ENCODE measurements at regions not wholly inside any gene's neighbourhood (a gene's known extent, or its start where the extent isn't known, plus 50 kb on each side); places are given as distances from the start of the nearest gene placed in this dataset.

- DNase-seq (ENCODE audit: low spot score) = no peak
Measured at GRCh38 chr10:121070275-121071070, 219.3 kb downstream of the WDR11 start.

DNA sequence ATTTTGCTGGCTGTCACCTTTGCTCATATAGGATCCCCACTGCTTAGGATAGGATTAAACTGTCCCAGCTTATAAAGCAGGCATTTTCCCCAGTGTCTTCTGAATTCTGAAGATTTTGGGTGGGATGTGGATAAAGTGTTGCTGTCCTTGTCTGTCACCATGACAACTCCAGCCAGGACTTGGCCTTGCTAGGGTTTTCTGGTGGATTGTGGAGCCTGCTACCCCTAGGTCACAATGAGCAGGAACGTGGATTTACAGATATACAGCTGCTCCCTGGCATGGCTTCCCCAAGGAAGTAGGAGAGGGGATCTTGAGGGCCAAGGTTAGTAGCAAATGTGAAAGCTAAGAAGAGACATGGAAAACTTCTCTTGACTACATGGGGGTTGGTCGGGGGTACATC, 220.7 kb downstream of the WDR11 start:
- DNase-seq (ENCODE audit: low spot score) = no peak

DNA sequence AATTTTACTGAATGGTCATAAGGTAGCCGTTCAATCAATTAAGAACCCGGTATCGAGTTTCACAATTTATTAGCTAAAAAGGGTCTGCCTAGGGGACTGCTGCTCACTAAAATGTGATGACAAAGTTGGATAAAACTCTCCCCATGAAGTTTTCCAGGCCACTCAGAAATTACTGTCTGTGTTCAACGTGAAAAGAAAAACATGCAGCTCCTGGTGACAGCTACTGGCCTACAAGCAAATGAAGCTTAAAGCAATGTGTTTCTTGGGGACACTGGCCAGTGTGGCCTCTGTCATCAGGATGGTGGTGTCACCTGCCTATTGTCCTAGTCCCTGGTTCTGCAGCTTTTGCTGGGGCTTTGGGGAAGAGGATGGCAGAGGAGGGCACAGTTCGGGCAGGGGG, 222.6 kb downstream of the WDR11 start:
- DNase-seq (ENCODE audit: low spot score) = no peak

DNA sequence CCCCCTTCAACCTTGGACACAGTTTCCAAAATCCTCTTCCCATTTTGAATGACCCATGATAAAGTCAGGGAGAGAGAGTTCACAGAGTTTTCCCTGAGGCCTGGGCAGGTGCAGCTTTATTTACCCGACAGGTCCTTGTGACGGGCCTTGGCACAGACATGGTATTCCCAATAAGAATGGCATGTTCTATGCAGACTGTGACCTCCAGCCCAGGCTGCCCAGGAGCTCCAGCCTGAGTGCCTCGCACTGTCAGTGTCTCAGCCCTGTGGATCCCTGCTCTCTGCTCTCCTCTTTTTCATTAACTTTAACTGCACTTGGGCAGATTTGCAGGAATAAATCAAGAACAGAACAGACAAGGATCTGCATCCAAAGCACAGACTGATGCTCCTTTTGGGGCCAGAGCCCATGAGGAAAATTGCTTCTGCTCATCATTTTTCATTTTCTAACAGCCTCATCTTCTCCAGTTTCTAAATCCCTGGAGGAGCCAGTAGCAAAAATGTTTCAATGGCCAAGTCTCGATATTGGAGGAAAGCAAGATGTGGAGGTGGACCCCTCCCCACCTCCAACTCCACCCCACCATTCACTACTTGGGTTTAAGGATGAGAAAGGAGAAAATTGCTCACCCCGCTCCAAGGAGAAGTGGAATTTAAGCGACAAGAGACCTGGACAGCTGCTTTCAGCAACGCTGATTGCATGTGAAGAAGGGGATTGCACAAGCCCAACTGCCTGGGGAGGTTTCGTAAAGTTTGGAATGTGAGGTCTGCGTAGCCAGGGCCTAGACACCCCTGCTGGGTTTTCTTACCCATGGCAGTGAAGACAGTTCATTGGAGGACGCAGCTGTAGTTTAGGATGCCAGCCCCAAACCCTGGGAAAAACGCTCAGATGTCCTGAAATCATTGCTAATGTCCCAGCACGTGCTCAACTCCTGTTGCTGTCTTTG, 225.9 kb downstream of the WDR11 start:
- no peak for DNase-seq (ENCODE audit: low spot score)

GRCh38 chr10:121078036-121078435, 226.9 kb downstream of the WDR11 start:
- no peak for DNase-seq (ENCODE audit: low spot score)

DNA sequence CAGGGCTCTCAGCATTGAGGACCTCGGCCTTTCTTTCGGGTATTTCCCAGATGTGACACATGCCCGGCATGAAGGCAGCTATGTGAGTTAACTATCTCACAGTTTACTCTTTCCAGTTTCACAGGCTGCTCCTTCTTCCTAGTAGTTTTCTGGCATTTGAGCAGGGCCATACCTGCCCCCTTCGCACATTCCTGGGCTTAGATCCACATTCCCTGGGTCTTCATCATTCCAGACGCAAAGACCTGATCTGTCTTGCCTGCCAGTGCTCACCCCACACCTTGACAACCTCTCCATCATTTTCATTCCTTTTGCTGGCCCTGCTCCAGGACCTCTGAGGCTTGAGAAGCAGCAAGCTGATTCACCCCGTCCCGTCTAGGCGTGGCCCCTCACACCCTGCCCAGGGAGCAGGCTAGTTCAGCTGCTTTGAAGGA, 227.5 kb downstream of the WDR11 start:
- DNase-seq (ENCODE audit: low spot score) = no peak

- no peak for DNase-seq (ENCODE audit: low spot score)
Measured at GRCh38 chr10:121079226-121079625, 228.1 kb downstream of the WDR11 start.

GRCh38 chr10:121080281-121080891, 229.2 kb downstream of the WDR11 start:
- DNase-seq (ENCODE audit: low spot score) = no peak

DNA sequence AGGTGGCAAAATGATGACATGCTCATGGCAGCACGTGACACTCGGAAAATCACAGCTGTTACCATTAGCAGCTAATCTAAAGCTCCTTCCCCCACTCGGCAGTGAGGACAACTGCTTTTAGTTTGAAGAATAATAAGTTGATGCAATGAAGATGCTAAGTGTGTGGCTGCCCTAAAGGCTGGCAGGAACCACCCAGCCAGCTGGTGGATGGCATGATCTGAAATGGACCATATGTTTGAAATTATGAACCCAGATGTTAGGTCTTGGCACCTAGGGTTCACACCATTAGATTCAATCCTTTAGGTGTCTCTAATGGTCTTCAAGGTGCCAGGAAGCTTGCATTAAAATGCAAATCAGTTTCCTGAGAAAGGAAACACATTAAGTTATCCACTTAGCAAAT, 230.1 kb downstream of the WDR11 start:
- no peak for DNase-seq (ENCODE audit: low spot score)

- DNase-seq (ENCODE audit: low spot score) = no peak
Measured at GRCh38 chr10:121082984-121083383, 231.8 kb downstream of the WDR11 start.

GRCh38 chr10:121084016-121084674, 233.0 kb downstream of the WDR11 start:
- no peak for DNase-seq (ENCODE audit: low spot score)

DNA sequence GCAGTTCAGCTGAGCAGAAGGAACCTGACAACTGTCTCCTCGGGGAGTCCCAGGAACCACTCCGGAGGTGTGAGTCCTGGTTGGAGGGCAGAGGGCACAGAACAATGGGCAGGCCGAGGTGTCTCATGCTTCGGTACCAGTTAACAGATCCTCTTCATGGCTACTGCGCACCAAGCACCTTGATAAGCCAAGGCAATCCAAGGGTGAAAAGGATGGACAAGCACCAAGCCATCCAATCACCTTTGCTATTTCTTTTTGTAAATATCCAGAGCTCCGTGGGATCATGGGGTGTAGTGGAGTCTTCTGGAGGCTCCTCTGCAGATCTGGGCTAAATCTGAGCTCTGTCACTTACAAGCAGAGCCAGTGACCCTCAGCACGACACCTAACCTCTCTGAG, 233.5 kb downstream of the WDR11 start:
- DNase-seq (ENCODE audit: low spot score) = no peak

- DNase-seq (ENCODE audit: low spot score) = no peak
Measured at GRCh38 chr10:121085367-121085766, 234.2 kb downstream of the WDR11 start.

GRCh38 chr10:121087129-121087528, 236.0 kb downstream of the WDR11 start:
- DNase-seq (ENCODE audit: low spot score) = no peak

GRCh38 chr10:121087688-121088087, 236.5 kb downstream of the WDR11 start:
- DNase-seq (ENCODE audit: low spot score) = no peak

DNA sequence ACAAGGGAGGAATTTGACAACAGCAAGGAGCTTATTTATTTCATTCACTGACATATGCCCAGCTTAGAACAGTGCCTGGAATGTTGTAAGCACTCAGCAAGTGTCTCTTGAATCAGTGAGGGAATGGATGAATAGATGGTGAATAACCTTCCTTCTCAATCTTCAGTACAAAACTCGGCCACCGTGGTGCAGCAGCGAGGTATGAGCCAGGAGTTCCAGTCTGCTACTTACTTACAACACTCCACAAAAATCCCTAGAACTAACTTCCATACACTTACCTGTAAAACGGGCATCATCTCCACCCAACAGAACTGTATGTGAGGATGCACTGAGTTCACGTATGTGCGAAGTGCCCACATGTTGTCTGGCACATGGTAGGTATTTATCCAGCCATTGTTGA, 237.4 kb downstream of the WDR11 start:
- DNase-seq (ENCODE audit: low spot score) = no peak

DNA sequence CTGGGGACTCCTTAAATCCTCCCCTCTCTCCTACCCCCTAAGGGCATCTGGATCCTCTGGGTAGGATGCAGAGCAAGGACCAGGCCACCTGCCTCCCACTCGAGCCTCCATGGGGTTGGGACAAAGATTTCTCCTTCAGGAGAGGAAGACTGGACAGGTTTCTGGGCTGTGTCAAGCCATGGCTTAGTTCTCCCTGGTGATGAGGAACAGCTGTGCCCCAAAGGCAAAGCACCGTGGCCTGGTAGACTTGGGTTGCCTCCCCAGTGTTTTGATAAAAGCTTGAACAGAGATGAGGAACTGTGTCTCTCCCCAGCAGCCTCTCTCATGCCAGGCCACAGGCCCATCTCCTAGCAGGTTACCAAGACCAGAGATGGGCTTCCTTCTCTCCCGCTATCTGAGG, 238.3 kb downstream of the WDR11 start:
- no peak for DNase-seq (ENCODE audit: low spot score)

DNA sequence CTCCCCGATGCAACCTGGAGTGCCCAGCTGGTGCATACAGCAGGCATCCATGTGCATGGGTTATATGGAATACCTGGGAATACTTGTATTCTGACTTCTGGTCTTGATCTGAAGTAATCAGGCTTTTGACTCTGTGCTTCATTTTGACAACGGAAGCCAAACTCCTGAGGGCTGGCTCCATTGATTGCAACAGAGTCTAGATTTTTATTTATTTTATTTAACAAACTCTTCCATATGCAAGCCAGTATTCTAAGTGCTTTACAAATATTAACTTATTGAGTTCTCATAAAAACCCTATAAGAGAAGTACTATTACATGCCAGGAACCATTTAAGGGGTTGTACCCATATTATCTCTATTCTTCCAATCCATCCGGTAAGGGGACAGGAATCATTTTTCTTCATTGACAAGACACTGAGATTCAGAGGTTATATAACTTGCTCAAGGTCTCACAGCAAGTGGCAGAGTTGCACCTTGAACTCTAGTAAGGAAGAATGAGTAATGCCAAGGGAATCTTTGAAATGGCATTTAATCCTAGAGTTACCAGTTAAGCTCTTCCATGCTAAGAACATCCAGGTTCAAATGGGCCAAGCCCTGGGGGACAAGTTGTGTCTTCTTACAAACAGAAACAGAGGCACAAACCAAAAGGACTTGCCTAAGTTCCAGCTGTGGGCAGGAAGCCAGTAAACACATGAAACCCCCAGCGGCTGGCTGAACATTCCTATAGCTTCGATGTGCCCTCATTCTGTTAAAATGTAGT, 241.0 kb downstream of the WDR11 start:
- no peak for DNase-seq (ENCODE audit: low spot score)

DNA sequence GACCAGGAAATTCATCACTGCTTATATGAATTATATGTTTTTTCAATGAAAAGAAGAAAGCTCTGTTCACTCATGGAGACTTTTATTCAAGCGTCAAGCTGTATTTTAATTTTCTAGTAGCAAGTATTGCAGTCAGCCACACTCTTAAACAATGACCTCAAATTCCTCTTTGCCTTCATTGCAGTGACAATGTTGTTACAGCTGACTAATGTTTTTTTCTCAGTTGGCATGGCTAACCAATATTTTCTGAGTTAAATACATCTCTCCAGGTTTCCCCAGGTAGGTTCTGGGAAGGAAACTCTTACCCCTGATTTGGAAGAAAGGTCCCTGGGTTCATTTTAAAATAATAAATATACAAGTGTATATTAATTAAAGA, 241.5 kb downstream of the WDR11 start:
- DNase-seq (ENCODE audit: low spot score) = no peak

DNA sequence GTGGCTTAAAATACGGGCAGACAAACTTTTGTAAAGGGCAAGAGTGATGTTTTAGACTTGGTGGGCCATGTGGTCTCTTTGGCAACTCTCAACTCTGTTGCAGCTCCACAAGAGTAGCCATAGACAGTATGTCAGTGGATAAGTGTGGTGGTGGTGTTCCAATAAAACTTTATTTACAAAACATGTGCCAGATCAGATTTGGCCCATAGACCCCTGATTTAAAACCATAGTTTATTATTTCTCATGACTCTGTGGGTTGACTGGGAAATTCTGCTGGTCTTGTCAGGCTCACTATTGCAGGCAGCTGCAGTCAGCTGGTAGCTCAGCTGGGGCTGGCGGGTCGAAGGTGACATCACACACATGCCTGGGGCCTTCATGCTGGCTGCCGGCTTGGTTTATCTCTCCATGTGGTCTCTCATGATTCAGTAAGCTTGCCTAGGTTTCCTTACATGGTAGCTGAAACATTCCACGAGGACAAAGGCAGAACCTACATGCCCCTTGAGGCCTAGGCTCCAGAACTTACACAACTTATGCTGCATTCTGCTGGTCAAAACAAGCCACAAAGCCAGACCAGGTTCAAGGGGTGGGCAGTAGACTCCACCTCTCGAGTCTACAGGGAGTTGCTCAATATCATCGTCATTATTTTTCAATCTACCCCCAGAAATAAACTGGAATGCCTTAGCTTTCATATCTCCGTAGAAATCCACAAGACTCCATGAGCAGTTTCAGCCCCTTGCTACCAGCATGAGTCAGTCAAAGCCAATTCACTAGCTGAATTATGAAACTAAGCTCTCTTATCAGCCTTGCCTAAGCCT, 245.7 kb downstream of the WDR11 start:
- DNase-seq (ENCODE audit: low spot score) = no peak

DNA sequence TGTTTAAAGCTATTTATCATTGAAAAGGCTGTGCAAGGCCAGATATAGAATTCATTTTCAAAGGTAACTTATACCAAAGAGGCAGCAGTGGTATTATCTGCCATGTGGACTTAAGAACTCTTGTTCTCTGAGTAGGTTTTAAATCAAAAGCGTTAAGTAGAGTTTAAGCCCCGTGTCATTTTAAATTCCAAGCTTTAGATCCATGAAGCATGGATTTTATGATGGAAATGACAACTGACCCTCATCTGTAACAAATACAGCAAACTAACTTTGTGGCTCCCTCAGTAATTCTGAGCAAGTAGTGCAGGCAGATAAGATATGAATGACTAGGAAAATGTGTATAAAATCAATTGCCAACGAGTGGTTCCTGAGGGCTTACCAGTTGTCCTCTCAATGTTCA, 247.0 kb downstream of the WDR11 start:
- DNase-seq (ENCODE audit: low spot score) = no peak
